GM18505 (cell line): ENCODE measurements at regions not wholly inside any gene's neighbourhood (a gene's known extent, or its start where the extent isn't known, plus 50 kb on each side); places are given as distances from the start of the nearest gene placed in this dataset.

Experiments used
- ATAC-seq: cut with Tn5 transposase; IDR thresholded peaks from one replicate; pipeline ENCODE4 v1.9.1; 2021; ENCODE audit not compliant: unreplicated experiment
- POLR2A ChIP-seq: IDR thresholded peaks from 4 replicates; pipeline ENCODE4 v1.6.1; 2011; ENCODE audit warnings: borderline replicate concordance; ENCODE audit not compliant: insufficient read depth, insufficient read length; ENCODE audit errors: extremely low read depth

DNA sequence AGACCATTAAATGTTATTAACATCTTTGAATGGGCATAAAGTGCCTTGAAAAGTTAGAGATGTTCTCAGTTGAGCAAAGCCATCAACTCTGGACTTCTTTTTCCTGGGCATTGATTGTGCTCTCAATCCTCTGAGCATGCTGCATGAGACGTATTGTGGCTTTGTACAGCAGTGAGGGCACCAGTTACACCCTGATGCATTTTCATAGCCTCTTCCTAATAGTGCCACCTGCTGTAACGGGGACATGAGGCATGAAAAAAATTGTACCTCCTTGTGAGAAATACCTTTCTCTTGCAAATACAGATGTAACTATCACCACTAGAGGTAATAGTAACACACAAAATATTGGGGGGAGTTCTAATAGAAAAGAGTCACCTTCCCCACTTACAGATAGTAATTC lies 697.5 kb downstream of the TMEM182 start:
- no peak for TF ChIP-seq POLR2A
- ATAC-seq = no peak

DNA sequence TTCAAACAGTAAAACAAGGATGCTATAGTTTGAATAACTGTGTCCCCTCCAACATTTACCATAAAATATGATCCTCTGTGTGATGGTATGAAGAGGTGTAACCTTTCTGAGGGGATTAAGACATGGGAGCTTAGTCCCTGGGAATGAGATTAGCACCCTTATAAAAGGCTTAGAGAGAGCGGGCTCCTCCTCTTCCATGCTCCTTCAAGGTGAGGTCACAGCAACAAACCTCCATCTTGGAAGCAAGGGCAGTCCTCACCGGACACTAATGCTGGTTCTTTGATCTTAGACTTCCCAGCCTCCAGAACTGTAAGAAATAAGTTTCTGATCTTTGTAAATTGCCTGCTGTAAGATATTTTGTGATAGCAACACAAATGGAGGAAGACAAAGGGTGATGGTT lies 700.3 kb downstream of the TMEM182 start:
- ATAC-seq = no peak
- no peak for TF ChIP-seq POLR2A

DNA sequence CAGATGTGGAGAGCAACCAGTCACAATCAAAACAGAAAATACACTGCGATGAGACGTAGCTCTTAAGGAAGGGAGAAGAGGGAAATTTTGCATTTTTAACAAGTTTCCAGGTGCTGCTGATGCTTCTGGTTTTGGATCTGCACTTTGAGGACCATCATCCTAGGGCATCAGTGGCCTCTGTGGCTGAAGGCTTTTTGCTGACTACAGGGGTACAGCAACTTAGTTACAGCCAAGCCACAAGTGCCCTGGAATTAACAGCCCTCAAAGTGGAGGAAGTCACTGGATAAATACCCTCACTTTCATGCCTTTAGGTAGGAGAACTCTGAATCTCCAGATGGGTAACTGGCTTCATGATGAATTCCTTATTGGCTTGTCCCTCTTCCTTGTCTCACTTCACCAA lies 700.9 kb downstream of the TMEM182 start:
- no peak for TF ChIP-seq POLR2A
- ATAC-seq = no peak

DNA sequence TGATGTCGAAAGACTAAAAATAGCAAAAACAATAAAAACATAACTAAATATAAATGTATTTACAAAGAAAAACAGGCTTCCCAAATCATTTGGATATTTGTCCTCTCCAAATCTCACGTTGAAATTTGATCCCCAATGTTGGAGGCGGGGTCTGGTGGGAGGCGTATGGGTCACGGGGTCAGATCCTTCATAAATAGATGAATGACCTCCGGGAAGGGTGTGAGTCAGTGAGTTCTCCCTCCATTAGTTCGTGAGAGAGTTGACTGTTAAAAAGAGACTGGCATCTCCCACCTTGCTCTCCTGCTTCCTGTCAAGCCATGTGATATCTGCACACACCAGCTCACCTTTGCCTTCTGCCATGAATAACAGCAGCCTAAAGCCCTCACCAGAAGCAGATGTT lies 703.0 kb downstream of the TMEM182 start:
- ATAC-seq = no peak
- no peak for TF ChIP-seq POLR2A

DNA sequence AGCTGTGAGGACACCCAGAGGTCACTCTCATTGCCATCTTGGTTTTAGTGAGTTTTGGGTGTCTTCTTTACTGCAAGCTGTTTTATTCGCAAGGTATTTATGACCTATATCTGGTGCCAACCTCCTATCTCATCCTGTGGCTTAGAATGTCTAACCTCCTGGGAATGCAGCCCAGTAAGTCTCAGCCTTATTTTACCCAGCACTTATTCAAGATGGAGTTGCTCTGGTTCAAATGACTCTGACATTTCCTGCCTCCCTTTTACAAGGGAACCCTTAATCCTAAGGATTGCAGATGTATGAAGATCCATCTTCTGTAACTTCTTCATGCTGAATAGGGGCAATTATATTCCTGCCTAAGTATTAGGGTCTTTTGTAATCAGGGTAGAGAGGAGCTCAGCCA lies 708.0 kb downstream of the TMEM182 start:
- no peak for TF ChIP-seq POLR2A
- no peak for ATAC-seq

DNA sequence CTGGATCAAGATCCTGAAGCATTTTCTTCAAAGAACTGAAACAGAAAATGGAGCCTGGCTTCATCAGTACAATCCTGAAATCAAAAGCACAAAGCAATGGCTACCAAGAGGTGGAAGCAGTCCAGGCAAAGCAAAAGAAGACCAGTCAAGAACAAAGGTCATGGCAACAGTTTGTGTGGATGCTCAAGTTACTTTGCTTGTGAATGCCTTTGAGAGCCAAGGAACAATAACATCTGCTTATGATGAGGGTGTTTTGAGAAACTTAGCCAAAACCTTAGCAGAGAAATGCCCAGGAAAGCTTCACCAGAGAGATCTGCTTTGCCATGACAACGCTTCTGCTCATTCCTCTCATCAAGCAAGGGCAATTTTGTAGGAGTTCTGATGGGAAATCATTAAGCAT lies 723.1 kb downstream of the TMEM182 start:
- no peak for ATAC-seq
- no peak for TF ChIP-seq POLR2A

DNA sequence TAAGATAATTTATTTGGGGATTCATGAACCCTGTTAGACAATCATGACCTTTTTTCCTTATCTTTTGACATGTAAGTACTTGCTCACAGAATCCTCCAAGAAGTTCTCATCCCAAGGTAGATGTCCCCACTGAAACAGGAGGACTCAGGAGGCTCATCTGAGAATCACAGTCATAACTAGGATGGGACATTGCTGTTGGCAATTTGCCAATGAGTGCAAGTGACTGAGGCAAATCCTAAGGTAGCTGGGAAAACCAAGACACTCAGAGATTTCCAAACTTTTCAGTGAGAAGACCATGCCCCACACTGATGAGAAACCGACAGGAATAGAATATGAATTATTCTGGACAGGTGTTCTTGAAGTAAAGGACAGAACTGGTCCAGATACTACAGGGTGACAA lies 735.0 kb downstream of the TMEM182 start:
- no peak for TF ChIP-seq POLR2A
- no peak for ATAC-seq

DNA sequence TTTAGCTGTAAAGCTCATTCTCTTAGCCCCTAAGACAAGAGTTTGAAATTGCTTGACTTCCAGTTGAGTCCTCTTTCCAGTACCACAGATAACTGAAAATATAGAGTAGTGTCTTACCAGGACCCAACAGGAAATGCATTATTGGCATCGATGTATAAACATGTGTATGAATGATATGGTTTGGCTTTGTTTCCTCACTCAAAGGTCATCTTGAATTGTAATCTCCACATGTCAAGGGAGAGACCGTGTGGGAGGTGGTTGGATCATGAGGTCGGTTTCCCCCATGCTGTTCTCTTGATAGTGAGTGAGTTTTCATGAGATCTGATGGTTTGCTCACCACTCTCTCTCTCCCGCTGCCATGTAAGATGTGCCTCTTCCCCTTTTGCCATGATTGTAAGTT lies 745.0 kb downstream of the TMEM182 start:
- ATAC-seq = no peak
- no peak for TF ChIP-seq POLR2A

DNA sequence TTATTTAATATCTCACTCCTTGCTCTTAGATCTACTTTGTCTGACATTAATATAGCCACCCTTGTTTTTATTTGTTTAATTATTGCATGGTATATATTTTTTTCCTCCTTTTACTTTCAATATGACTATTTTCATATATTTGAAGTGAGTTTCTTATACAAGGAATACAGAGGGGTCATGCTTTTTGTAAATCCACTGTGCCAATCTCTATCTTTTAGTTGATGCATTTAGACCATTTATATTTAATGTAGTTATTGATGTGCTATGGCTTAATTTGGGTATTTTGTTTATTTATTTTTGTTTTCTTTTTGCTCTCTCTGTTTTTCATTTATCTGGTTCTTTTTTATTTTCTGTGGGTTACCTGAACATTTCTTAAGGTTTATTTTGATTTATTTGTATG lies 750.6 kb downstream of the TMEM182 start:
- no peak for ATAC-seq
- no peak for TF ChIP-seq POLR2A

DNA sequence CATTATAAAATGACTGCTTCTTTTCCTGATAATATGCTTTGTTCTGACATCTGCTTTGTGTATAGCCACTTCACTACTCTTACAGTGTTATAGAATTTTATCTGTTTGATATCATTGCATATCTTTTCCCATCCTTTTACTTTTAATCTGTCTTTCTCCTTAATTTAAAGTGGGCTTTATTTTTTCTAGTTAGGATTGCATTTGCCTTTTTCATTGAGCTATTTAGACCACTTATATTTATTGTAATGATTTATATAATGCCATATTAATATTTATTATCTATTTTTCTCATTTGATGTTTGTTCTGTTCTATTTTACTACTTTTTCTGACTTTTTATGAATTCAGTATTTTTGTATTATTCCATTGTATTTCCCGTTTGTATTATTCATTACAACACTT lies 758.7 kb downstream of the TMEM182 start:
- no peak for TF ChIP-seq POLR2A
- ATAC-seq = no peak

DNA sequence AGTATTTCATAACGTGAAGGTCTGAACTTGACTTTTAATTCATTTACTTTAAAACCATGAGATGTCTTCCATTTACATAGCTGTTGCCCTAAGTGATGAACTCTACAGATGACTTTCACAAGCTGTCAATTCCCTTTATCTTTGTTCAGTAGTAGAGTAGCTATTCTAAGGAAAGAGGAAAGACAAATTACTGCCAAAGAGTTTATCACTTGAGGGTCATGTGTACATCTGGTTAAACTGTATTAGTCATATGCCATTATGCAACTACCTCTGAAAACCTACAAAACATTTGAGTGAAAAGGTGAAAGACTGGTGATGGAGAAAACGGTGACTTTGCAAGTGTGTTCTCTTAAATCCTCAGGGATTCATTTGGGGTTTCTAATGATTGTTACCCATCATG lies 763.9 kb downstream of the TMEM182 start:
- ATAC-seq = no peak
- no peak for TF ChIP-seq POLR2A

DNA sequence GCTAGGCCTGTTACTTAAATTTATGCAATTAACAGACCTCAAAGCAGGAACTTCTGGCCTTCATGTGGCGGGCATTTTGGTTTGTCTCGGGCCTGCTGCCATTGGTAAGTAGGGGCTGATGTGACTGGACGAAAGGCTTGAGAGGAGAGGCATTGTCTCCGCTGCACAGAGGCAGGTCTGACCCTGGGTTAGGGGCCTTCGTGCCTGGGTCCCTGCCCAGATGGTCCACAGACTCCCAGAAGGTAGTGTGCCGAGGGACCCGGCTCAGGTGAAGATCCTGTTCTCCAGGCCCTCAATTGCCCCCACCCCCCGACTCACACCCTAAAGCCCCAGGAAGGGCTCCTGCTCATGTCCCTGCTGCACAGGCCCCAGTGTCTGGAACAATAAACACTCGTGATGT lies 764.9 kb downstream of the TMEM182 start:
- ATAC-seq = no peak
- TF ChIP-seq POLR2A = no peak

DNA sequence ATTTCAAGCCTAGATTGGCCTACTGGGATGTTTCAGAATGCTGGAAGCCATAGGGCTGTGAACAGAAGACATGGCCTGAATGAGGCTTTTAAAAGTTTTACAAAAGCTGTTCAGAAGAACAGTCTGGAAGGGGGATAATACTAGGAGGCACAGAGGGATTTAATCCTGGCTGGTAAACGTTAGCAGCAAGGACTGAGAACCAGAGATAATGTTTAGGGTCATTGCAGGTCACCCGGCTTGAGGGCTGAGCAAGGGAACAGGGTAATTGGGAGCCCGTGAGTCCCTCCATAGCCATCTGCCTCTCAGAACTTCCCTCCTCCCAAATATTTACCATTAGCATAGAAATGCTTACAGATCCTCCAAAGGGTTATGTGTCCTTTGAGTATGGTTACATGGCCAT lies 765.4 kb downstream of the TMEM182 start:
- no peak for ATAC-seq
- TF ChIP-seq POLR2A = no peak

DNA sequence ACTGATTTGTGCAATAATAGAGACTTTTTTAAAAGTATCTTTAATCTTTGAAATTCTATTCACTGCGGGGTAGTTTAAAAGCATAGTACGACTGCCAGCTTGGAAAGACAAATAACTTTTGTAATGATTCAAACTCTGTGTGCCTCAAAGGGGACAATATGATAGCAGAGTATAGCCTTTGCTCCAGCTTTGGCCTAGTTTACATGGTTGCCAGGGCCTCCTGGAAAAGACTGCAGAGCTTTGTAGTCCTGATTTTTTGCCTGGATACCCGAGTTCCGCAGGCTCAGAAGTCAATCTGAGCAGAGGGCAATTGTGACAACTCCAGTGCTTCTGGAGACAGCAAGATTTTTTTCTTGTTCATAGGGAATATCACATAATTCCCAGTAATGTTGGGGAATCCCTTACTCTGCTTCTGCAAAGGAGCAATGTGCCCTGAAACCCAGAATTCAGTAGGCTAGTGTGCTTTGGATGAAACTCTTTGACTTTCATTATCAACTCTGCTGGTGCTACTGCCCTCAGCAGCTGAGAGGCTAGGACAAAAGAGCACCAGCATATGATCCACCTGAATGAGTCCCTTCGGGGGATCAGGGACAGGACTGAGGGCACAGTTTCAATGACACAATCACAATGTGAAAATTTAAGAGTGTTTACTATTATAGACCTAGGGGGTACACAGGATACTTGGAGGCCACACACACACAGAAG lies 768.1 kb downstream of the TMEM182 start:
- ATAC-seq = no peak
- TF ChIP-seq POLR2A = no peak

DNA sequence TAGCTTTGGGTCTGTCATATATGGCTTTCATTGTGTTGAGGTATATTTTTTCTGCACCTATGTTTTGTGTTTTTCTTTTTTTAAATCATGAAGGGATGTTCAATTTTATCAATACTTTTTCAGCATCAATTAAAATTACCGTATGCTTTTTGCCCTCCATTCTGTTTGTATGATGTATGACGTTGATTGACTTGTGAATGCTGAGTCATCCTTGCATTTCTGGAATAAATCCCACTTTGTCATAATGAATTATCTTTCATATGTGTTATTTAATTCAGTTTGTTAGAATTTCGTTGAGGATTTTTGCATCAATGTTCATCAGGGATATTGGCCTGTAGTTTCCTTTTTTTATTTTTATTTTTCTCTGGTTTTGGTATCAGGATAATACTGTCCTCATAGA lies 790.9 kb downstream of the TMEM182 start:
- ATAC-seq = no peak
- TF ChIP-seq POLR2A = no peak
